Activated CD4-positive, alpha-beta T cell treated with anti-CD3 and anti-CD28 coated beads for 24 hours (primary cell): ENCODE measurements at regions not wholly inside any gene's neighbourhood (a gene's known extent, or its start where the extent isn't known, plus 50 kb on each side); places are given as distances from the start of the nearest gene placed in this dataset.

Experiments
- DNase-seq, 2 donors: peaks; one replicate each; pipeline ENCODE4 v3.0.0-alpha.2; 2020; ENCODE audit warnings: low read depth in 2 of 2

DNA sequence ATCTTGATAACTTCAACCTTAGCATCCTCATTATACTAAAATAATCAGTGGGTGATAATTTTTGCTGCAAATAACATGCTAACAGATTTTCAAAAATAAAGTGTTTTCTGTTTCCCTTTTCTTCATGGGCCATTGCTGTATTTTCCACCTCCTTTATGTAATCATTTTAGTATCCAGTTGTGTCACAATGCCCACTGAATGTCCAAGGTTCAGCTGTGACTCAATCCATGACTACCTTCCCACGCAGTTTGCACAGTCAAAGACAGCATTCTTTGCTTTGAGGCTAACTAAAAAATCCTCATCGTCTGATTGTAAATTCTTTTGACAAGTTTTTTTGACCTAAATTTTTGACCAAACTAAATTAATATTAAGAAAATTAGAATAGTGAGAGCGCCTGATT is 474.1 kb downstream of the FLRT2 start:
- no peak for DNase-seq

DNA sequence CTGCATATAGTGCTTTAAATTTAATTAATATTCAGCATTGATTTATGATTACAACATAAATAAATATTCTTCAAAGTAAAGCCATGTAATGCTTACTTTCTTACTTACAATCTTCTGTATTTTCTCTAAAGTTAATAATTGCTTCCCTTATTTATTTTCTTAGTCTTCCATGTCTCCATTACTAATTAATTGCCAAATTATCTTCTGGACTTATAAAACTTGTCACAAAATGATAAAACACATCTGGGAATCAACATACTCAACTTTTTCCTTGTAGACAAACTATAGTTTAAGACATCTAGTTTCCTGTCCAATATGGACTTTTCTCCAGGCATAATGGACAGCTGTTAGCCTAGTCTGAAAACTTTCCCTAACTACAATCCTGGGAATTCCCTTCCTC is 466.6 kb downstream of the FLRT2 start:
- no peak for DNase-seq

DNA sequence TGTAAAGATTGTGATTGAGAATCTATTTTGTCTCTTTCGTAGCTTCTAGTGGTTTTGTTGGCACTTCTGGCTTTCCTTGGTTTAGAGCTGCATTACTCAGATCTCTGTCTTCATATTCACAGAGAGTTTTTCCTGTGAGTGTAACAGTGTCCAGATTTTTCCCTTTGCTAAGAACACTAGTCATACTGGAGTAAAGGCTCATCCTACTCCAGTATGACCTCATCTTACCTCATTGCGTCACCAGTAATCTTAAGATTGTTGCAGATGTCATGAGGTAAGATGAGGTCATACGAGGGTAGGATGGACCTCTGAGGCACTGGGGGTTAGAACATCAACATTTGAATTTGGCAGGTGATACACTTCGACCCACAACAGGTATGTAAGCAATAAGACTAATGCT is 461.2 kb downstream of the FLRT2 start:
- no peak for DNase-seq

DNA sequence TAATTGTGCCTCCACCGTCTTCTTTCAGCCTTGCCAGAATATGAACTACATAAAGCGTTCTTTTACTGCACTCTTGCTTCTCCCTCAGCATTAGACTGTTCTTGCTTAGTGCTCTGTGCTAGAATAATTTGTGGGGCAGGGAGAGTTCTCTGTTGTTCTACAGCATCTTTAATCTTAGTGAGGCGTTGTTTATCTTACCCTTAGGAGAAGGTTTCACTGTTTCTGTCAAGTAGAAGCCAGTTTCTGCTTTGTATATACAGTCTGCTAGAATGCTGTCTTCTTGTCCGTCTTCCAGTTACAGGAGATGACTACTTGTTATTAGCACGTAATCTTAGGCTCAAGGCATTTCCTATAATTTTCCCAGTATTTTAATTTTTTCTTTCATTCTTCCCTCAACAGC is 458.0 kb downstream of the FLRT2 start:
- no peak for DNase-seq

DNA sequence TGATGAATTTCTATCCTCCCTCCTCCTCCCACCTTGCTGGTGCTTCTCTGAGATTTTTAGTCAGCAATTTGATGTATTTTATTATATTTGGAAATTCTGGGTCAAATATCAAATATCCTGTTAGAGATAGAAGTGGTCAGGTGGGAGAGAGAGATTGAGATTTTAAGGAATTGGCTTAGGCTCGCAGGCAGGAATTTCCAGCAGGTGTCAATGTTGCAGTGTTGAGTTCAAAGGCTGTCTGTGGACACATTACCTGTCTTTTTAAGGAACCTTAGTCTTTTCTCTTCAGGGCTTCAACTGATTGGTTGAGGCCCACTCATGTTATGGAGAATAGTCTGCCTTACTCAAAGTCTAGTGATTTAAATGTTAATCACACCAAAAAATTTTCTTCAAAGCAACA is 457.3 kb downstream of the FLRT2 start:
- DNase-seq = no peak

DNA sequence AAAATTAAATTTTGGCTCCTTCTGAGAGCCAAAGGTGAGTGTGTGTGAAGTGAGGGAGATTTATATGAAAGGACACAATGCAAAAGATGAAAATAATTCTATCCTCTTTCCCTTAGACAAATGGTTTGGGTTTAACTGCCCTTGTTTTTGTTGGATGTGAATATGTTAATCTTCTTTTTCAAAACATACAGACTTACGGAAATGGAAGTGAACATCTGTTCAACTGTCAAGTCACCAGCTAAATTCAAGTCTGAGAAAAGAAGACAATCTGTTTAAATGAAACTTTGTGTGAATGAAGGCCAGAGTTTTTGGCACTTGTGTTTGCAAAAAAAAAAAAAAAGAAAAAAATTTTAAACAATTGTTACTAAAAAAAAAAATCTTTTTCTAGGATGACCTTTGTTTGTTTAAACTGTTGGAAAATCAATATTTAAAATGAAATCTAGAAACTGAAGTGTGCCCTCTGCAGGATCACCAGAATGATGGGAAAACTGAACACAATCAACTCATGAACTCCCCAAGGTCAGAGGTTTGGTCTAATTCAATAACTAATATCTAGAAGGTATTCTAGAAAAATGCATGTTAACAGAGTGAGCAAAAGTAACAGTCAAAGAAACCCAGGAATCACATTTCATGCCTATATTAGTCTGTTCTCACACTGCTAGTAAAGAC is 448.8 kb downstream of the FLRT2 start:
- no peak for DNase-seq

DNA sequence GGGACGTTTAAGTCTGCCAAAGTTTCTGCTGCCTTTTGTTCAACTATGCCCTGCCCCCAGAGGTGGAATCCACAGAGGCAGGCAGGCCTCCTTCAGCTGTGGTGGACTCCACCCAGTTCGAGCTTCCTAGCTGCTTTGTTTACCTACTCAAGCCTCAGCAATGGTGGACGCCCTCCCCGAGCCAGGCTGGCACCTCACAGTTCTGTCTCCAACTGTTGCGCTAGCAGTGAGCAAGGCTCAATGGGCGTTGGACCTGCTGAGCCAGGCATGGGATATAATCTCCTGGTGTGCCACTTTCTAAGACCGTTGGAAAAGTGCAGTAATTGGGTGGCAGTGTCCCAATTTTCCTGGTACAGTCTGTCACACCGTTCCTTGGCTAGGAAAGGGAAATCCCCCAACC is 444.7 kb downstream of the FLRT2 start:
- DNase-seq = no peak

DNA sequence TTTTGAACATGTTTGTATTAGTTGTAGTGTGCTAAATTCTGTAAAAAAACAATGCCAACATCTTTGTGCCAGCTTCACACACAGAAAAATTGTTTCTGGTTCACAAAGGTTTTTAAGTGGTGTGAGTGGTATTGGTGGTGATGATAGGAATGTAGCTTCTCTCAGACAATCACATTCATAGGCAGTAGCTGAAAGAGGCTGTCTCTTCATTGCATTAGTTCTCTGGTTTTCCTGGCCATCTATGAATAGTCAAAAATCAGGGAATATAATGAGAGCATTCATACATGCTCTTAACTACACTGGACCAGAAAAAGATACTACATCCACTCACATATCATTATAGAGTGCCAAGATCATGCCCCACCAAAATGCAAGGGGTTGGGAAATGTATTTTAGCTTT is 433.5 kb downstream of the FLRT2 start:
- no peak for DNase-seq

DNA sequence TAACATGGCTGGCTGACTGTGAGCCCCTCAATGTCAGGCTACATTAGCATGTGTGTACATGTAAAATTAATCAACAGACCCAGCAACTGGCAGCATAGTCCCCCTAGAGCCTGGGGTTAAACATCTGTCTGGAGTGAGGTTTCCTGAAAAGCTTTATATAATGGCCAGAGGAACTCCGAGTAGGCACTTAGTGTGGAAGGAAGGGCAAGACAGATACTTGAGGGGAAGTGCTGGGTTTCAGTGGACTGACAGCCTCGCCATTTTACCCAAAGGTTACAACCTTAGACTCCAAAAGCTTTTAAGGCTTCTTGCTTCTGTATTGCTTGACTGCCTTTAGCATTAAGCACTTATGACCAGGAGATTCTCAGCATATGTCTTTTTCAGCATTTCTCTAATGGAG is 430.8 kb downstream of the FLRT2 start:
- DNase-seq = no peak

DNA sequence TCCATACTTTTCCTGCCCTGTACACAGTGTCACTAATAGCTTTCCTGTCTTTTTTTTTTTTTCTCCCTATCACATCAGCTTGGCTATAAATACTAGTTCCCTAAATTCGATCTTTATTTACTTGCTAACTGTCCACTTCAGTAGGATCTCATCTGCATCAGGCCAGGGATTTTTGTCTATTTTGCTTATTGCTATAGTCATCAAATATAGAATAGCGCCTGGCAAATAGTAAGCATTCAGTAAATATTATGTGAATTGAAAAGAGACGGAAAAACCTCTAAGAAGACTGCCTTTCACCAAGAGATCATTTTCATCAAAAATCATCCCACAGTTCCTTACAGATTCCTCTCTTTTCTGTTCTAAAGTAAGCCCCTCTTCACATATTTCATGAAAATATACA is 429.1 kb downstream of the FLRT2 start:
- DNase-seq = no peak

DNA sequence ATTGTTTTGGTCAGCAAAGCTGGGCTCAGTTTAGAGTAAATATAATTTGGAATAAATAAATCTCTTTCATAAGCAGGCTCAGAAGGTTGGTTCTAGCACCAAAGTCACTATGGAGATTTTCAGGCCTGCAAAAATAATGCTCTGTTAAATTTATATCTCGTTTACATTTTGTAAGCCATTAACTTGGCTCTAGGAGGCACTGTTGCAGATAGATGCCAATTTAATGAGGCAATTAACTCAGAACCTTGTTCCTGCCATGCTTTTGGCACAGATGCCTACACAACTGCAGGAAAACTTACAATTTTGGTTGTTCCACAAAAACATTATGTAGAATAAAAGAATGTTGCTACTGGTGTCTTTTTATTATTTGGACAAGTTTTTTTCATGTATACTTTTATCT is 428.1 kb downstream of the FLRT2 start:
- no peak for DNase-seq

DNA sequence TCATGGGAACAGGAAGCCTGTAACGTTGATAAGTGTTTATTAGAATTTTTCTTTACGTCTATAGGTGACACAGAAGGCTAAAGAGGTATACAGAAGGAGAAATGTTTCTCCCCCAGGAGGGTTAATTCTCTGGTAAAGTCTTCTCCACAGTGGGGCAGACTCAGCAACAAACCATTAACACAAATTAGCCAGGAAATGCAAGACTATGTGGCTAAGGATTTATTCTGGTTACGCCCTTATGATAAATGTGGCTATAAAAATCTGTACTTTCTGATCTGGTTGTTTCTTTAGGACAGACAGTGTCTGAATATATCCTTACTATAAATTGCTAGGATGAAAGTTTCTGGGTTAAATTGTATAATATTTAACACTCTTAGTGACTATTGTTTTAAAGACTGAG is 423.3 kb downstream of the FLRT2 start:
- DNase-seq = no peak

DNA sequence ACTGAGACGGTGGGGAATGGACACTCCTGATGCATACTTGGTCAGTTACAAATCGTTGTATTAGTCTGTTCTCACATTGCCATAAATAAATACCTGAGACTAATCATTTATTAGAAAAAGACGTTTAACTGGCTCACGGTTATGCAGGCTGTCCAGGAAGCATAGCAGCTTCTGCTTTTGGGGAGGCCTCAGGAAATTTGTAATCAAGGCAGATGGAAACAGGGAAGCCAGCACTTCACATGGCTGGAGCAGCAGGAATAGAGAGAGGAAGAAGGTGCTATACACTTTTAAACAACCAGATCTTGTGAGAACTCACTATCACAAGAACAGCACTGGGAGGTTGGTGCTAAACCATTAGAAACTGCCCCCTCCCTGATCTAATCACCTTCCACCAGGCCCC is 418.2 kb downstream of the FLRT2 start:
- DNase-seq = no peak

DNA sequence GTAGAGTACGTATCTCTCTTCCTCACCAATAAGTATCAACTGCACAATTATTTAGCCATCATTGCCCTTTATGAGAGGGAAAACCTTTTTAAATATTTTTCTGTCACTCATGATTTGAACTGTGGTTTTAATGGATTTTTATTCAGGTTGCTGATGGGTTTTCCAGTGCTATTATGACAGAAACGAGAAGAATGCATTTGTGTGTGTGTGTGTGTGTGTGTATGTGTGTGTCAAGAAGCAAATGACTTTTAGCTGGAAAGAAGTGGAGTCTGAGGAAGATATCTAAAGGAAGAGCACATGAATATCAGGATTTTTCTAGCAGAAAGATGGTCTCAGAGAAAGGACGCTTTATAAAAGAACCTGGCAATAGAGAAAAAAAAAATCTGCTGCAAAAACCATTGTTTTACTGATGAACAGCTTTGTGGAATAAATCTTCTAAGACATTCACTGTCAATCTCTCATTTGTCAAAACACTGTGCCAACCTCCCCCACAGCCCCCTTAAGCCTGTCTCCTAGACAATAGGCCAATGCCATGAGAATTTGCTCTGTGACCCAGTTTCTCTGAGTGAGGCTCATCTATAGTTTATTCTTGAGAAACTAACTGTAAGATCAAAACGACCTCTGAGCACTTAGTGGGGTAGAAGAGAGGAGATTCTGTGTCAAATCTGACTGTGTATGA is 417.7 kb downstream of the FLRT2 start:
- no peak for DNase-seq

DNA sequence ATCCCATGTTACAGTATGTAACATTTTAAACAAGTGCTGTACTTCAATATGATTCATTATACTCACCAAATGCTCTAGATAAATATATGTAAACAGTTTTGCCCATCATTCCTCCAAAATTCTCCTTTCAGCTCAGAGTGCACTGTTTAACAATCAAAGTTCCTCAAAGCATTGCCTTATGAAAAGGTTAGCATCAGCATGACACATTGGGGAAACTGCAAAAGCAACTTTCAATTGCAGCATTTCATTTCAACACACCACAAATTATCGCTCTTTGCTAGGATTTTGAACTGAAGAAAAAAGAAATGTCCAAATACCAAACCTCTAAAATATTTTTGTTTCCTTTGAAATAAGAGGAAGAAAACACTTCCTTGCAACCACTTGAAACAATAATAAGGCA is 413.2 kb downstream of the FLRT2 start:
- DNase-seq = no peak

DNA sequence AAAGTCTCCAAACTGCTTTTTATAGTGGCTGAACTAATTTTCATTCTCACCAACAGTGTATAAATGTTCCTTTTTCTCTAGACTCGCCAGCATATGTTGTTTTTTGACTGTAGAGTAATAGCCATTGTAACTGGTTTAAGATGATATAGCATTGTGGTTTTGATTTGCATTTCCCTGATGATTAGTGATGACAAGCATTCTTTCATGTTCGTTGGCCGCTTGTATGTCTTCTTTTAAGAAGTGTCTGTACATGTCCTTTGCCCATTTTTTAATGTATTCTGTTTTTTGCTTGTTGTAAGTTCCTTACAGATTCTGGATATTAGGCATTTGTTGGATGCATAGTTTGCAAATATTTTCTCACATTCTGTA is 404.9 kb downstream of the FLRT2 start:
- no peak for DNase-seq

DNA sequence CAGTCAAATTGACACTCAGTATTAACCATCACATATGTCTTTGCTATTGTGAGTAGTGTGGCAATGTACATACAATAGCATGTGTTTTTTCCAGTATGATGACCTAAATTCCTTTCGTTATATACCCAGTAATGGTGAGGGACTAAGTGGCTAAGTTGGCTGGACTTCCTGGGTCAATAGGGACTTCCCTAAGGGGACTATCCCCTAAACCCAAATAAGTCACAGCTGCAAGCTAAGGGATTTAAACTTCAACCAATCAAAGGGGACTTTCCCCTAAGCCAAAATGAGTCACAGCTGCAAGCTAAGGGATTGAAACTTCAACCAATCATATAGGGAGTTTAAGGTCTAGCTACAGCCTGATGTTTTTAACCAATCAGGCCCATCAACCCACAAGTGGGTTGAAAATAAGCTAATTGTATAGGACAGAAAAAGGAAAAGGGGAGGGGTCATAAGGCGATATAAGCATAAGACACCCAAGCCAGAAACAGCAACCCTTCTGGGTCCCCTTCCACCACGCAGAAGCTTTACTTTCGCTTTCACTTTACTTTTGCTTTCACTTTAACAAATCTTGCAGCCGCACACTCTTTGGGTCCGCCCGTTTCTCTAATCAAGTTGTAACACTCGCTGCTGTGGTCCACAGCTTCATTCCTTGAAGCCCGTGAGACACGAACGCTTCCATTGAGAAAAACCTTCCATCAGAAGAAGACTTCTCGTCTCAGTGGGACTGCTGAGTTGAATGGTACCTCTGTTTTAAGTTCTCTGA is 404.4 kb downstream of the FLRT2 start:
- DNase-seq = peak; percentile 15 to 35

DNA sequence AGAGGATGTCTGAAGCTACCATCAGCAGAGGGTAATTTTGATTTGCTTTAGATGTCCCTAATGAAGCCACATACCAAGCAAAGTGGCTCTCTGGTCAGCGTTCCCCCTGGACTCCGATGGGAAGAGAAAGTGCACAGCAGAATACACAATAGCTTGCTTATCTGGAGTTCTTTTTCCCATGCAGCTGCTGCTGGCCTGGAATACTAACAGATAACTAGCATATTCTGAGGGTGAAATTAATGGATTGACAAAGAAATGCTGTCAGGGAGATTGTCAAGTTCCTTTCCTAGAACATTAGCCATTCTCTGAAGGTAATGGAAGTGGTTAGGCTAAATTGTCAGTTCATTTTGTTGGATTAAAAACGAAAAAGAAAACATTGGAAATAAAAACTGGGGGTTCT is 391.3 kb downstream of the FLRT2 start:
- no peak for DNase-seq

DNA sequence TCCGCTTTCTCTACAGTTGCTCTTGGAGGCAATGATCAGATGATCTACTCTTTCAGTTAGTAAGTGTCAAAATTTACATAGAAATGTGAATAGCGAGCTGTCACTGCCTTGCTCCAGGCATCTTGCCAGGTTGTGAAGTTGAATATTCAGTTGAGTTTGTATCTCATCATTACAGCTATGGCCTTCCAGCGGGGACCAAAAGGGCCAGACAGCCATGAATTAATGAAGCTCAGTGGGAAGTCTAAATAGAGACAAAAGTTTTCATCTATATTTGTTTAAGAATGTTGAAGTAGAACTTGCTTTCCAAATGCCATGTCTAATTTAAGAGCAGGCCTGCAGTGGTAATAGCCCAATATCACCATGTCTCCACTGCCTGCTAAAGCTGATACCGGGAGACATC is 387.8 kb downstream of the FLRT2 start:
- DNase-seq = no peak

DNA sequence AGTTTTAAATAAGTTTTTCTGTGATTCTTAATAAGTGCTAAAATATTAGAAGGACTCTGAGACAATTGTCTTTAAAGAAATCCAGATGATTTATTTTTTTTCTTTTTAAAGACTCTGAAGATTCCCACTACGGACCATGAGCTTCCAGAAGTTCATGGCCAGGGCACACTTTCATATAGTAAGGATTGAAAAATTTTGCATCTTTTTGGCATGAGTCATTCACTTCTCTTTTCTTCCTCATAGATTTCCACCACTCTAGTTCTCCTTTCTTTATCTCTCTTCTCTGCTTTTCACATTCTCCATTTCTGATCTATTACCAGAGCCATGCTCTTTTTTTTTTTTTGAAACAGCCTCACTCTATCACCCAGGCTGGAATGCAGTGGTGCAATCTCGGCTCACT is 385.8 kb downstream of the FLRT2 start:
- DNase-seq = no peak

DNA sequence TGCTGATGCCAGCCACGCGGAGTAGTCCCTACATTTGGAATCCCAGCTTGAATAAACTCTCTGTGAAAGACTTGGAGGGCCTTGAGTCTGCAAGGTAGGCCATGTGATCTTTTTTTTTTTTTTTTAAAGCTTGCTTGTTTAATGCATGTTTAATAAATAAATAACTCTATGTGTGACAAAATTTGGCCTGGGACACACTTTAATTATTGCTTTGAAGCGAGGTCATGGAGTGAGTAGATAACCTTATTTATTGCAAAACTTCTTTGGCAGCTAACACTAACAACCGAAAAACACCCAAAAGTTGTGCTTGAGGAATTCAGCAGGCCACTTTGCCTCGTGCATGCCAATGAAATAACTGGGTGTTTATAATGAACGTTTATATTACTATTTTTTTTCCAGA is 382.2 kb downstream of the FLRT2 start:
- DNase-seq = no peak

DNA sequence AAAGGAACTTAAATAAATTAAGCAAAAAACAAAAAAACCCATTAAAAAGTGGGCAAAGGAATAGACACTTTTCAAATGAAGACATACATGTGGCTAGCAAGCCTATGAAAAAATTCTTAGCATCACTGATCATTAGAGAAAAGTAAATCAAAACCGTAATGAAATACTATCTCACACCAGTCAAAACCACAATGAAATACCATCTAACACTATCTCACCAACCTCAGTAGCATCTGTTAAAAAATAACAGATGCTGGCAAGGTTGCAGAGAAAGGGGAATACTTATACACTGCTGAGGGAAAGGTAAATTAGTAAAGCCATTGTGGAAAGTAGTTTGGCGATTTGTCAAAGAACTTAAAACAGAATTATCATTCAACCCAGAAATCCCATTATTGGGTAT is 381.1 kb downstream of the FLRT2 start:
- DNase-seq = no peak

DNA sequence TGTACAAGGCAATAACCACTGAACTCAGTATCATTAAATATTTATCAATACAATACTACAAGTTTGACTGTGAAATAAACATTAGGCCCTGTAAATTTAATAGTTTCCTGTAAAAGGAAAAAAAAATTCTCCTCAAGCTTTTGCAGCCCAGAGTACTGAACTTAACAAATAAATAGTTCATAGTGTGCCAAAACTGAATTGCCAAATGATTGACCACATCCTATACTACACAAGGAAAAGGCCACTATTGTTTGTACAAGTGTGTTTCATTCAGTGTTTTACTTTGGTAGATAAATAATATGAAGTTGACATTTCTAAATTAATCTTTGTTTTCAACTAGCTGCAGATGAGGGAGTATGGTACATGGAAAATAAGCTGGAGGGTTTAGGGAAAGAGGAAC is 379.6 kb downstream of the FLRT2 start:
- DNase-seq = no peak
